ENCODE measurements at regions not wholly inside any gene's neighbourhood (a gene's known extent, or its start where the extent isn't known, plus 50 kb on each side); places are given as distances from the start of the nearest gene placed in this dataset.
"Not testable (repeated sequence)": the region's sequence is repeated elsewhere in the genome, so short reads cannot be mapped to it uniquely, and the experiment has no call there.

GRCh38 chr4:42268824-42269223 lies 116.4 kb upstream of the BEND4 start:
- ATAC-seq (ENCODE audit: low read depth in 2 of 2), result no peak
- no peaks in the 10 kb centered on the region for H3K4me1 Mint-ChIP-seq
- no peak overlapping the region for H3K27ac Mint-ChIP-seq
- peaks cover 0 to 13% (median 0%) of the 10 kb centered on the region in 3 donors for H3K27me3 Mint-ChIP-seq
- no peak for DNase-seq
- H3K36me3 Mint-ChIP-seq, result peaks cover 0 to 5% of the 10 kb centered on the region in 2 donors
- no peak overlapping the region for H3K4me3 Mint-ChIP-seq
- peaks cover 0 to 4% (median 0%) of the 10 kb centered on the region in 7 donors for H3K9me3 Mint-ChIP-seq

GRCh38 chr4:42271096-42271495 lies 118.6 kb upstream of the BEND4 start:
- H3K4me1 Mint-ChIP-seq, result no peaks in the 10 kb centered on the region
- H3K36me3 Mint-ChIP-seq, result peaks cover 0 to 5% of the 10 kb centered on the region in 2 donors
- peak overlapping the region in 1 of 6 donors; percentile 87 for H3K27ac Mint-ChIP-seq
- ATAC-seq (ENCODE audit: low read depth in 2 of 2) (no peak), DNase-seq (no peak)
- H3K4me3 Mint-ChIP-seq, result no peak overlapping the region
- H3K27me3 Mint-ChIP-seq, result peaks cover 0 to 13% (median 0%) of the 10 kb centered on the region in 3 donors
- peaks cover 0 to 11% (median 2%) of the 10 kb centered on the region in 7 donors for H3K9me3 Mint-ChIP-seq

- Mint-ChIP-seq H3K9me3 (peaks cover 0 to 6% (median 2%) of the 10 kb centered on the region in 7 donors), H3K36me3 (peaks cover 0 to 5% of the 10 kb centered on the region in 2 donors), H3K4me3 (no peak overlapping the region), H3K27me3 (peaks cover 10 to 13% (median 10%) of the 10 kb centered on the region in 3 donors), H3K27ac (no peak overlapping the region), H3K4me1 (peaks cover 0 to 8% (median 0%) of the 10 kb centered on the region in 3 donors)
- DNase-seq, result no peak
- ATAC-seq (ENCODE audit: low read depth in 2 of 2), result no peak
Measured at GRCh38 chr4:42277291-42277690, 120.0 kb upstream of the SHISA3 start.

GRCh38 chr4:42278709-42279324 lies 118.5 kb upstream of the SHISA3 start:
- Mint-ChIP-seq H3K27ac (no peak overlapping the region), H3K4me3 (no peak overlapping the region), H3K27me3 (peaks cover 12 to 20% (median 13%) of the 10 kb centered on the region in 3 donors), H3K9me3 (peaks cover 0 to 6% (median 2%) of the 10 kb centered on the region in 7 donors), H3K4me1 (peaks cover 0 to 10% (median 0%) of the 10 kb centered on the region in 3 donors), H3K36me3 (no peaks in the 10 kb centered on the region)
- ATAC-seq (ENCODE audit: low read depth in 2 of 2) (no peak), DNase-seq (no peak)

- H3K36me3 Mint-ChIP-seq, result no peaks in the 10 kb centered on the region
- no peak overlapping the region for H3K4me3 Mint-ChIP-seq
Measured at GRCh38 chr4:42280327-42281095, 116.8 kb upstream of the SHISA3 start.

GRCh38 chr4:42281324-42282020 lies 115.8 kb upstream of the SHISA3 start:
- H3K36me3 Mint-ChIP-seq, result no peaks in the 10 kb centered on the region
- H3K4me3 Mint-ChIP-seq, result no peak overlapping the region
- H3K27ac Mint-ChIP-seq, result peak overlapping the region in 1 of 6 donors; percentile 40
- no peaks in the 10 kb centered on the region for H3K9me3 Mint-ChIP-seq
- peaks cover 12 to 30% (median 13%) of the 10 kb centered on the region in 3 donors for H3K27me3 Mint-ChIP-seq
- no peak for ATAC-seq (ENCODE audit: low read depth in 2 of 2)
- H3K4me1 Mint-ChIP-seq, result peaks cover 0 to 10% (median 0%) of the 10 kb centered on the region in 3 donors
- DNase-seq, result no peak

More at GRCh38 chr4:42280327-42281095, 116.8 kb upstream of the SHISA3 start:
- peaks cover 12 to 30% (median 13%) of the 10 kb centered on the region in 3 donors for H3K27me3 Mint-ChIP-seq
- H3K27ac Mint-ChIP-seq, result no peak overlapping the region
- DNase-seq (peak; percentile 3), ATAC-seq (ENCODE audit: low read depth in 2 of 2) (peak in 1 of 2 donors; percentile 28)
- H3K9me3 Mint-ChIP-seq, result peaks cover 0 to 3% (median 0%) of the 10 kb centered on the region in 7 donors
- H3K4me1 Mint-ChIP-seq, result peaks cover 0 to 10% (median 0%) of the 10 kb centered on the region in 3 donors

- DNase-seq, result peak; percentile 11
- Mint-ChIP-seq H3K4me1 (peaks cover 0 to 10% (median 0%) of the 10 kb centered on the region in 3 donors), H3K4me3 (no peak overlapping the region), H3K27ac (no peak overlapping the region), H3K27me3 (peaks cover 8 to 30% (median 12%) of the 10 kb centered on the region in 3 donors), H3K9me3 (no peaks in the 10 kb centered on the region), H3K36me3 (no peaks in the 10 kb centered on the region)
- ATAC-seq (ENCODE audit: low read depth in 2 of 2), result peak; percentile 57 to 59
Measured at GRCh38 chr4:42282081-42282901, 115.0 kb upstream of the SHISA3 start.

GRCh38 chr4:42284030-42284429 lies 113.3 kb upstream of the SHISA3 start:
- Mint-ChIP-seq H3K27ac (no peak overlapping the region), H3K4me3 (no peak overlapping the region), H3K9me3 (no peaks in the 10 kb centered on the region), H3K27me3 (peaks cover 11 to 30% (median 12%) of the 10 kb centered on the region in 3 donors), H3K4me1 (peaks cover 0 to 10% (median 0%) of the 10 kb centered on the region in 3 donors), H3K36me3 (no peaks in the 10 kb centered on the region)
- no peak for ATAC-seq (ENCODE audit: low read depth in 2 of 2)
- DNase-seq, result no peak

GRCh38 chr4:42288876-42289275 lies 108.4 kb upstream of the SHISA3 start:
- H3K9me3 Mint-ChIP-seq; DNase-seq; ATAC-seq (ENCODE audit: low read depth in 2 of 2); H3K4me1 Mint-ChIP-seq; H3K36me3 Mint-ChIP-seq; H3K27ac Mint-ChIP-seq; H3K4me3 Mint-ChIP-seq: not testable (repeated sequence)
- peaks cover 0 to 20% (median 12%) of the 10 kb centered on the region in 3 donors for H3K27me3 Mint-ChIP-seq

- H3K27ac Mint-ChIP-seq; H3K36me3 Mint-ChIP-seq; ATAC-seq (ENCODE audit: low read depth in 2 of 2); DNase-seq; H3K9me3 Mint-ChIP-seq; H3K4me3 Mint-ChIP-seq; H3K4me1 Mint-ChIP-seq: not testable (repeated sequence)
- peaks cover 0 to 21% (median 20%) of the 10 kb centered on the region in 3 donors for H3K27me3 Mint-ChIP-seq
Measured at GRCh38 chr4:42292192-42292591, 105.1 kb upstream of the SHISA3 start.

- H3K27ac Mint-ChIP-seq, result no peak overlapping the region
- no peak for ATAC-seq (ENCODE audit: low read depth in 2 of 2)
- no peak overlapping the region for H3K4me3 Mint-ChIP-seq
- H3K27me3 Mint-ChIP-seq, result peaks cover 0 to 24% (median 20%) of the 10 kb centered on the region in 3 donors
- H3K9me3 Mint-ChIP-seq, result no peaks in the 10 kb centered on the region
- H3K36me3 Mint-ChIP-seq, result no peaks in the 10 kb centered on the region
- DNase-seq, result no peak
- no peaks in the 10 kb centered on the region for H3K4me1 Mint-ChIP-seq
Measured at GRCh38 chr4:42293967-42294813, 103.1 kb upstream of the SHISA3 start.

- Mint-ChIP-seq H3K27me3 (peaks cover 6 to 27% (median 23%) of the 10 kb centered on the region in 3 donors), H3K9me3 (no peaks in the 10 kb centered on the region), H3K4me1 (no peaks in the 10 kb centered on the region), H3K36me3 (no peaks in the 10 kb centered on the region), H3K4me3 (no peak overlapping the region), H3K27ac (no peak overlapping the region)
- ATAC-seq (ENCODE audit: low read depth in 2 of 2), result no peak
- DNase-seq, result no peak
Measured at GRCh38 chr4:42296196-42296595, 101.1 kb upstream of the SHISA3 start.

Measured in naive B cell (primary cell).